DMS79 (cell line): ENCODE measurements at regions not wholly inside any gene's neighbourhood (a gene's known extent, or its start where the extent isn't known, plus 50 kb on each side); places are given as distances from the start of the nearest gene placed in this dataset.
"Not testable (repeated sequence)": the region's sequence is repeated elsewhere in the genome, so short reads cannot be mapped to it uniquely, and the experiment has no call there.

Source experiments
- DNase-seq: peaks from one replicate; lab custom pipeline; 2025; lab: John Stamatoyannopoulos, UW

DNA sequence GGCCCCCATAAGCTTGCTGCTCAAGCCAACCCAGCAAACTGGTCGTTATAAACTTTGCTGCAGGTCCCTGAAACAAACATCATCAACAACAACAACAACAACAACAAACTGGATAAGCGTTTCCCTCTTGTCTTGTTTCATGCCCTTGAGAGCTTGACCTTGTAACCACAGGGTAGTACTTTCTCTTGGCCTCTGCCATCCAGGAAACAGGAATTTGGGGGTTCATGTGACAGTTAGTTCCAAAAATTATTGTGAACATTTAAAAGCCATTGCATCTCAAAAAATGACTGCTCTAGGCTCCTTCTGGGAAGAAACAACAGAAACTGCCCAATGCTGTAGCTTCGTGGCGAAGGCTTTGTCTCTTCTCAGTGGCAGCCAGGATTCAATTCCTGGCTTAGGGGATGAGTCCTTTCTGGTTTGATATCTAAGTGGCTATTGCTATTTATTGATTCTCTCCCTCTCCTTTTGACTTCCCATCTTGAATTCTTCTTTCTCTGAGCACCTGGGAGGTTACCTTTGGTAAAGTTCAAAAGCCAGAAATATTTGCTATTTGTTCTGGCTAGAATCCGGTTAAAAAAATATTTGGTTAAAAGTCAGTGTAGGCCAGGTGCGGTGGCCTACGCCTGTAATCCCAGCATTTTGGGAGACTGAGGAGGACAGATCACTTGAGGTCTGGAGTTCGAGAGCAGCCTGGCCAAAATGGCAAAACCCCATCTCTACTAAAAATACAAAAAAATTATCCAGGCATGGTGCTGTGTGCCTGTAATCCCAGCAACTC, 52.0 kb upstream of the CPM start:
- no peak for DNase-seq

DNA sequence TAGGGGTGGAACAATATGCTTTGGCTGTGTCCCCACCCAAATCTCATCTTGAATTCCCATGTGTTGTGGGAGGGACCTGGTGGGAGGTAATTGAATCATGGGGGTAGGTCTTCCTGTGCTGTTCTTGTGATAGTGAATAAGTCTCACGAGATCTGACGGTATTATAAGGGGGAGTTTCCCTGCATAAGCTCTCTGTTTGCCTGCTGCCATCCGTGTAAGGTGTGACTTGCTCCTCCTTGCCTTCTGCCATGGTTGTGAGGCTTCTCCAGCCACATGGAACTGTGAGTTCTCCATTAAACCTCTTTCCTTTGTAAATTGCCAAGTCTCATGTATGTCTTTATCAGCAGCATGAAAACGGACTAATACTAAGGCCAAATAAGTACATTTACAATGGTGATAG, 64.6 kb upstream of the CPM start:
- not testable (repeated sequence) for DNase-seq

DNA sequence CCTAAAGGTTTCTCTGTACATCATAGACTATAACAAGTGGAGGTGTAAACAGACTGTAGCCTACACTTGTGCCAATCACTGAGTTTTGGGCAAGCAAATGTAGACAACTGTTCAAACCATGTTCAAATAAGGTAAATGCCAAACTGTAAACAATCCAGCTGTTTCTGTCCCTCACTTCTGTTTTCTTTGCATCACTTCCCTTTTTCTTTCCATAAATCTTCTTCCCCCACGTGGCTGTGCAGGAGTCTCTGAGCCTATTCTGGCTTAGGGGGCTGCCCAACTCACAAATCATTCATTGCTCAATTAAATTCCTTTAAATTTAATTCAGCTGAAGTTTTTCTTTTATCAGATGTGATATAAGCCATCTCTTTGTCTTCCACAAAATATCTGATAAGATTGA, 65.1 kb upstream of the CPM start:
- no peak for DNase-seq

DNA sequence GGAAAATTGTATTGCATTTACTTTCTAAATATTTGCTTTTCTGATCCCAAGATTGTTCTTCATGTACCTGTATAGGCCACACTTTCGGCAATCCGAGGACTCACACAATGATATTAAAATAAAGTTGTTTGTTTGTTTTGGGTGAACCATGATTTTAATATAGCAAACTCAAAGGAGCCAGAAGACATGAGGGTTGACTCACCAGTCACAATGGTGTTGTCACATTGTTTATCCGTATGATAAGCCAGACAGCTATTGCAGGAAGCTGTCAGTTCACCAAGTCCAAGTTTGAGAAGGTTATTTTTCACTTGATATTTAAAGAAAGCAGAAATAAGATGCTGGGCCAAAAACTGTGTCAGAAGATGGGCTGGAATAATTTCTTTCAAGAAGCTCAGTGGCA, 67.1 kb upstream of the CPM start:
- DNase-seq: no peak

DNA sequence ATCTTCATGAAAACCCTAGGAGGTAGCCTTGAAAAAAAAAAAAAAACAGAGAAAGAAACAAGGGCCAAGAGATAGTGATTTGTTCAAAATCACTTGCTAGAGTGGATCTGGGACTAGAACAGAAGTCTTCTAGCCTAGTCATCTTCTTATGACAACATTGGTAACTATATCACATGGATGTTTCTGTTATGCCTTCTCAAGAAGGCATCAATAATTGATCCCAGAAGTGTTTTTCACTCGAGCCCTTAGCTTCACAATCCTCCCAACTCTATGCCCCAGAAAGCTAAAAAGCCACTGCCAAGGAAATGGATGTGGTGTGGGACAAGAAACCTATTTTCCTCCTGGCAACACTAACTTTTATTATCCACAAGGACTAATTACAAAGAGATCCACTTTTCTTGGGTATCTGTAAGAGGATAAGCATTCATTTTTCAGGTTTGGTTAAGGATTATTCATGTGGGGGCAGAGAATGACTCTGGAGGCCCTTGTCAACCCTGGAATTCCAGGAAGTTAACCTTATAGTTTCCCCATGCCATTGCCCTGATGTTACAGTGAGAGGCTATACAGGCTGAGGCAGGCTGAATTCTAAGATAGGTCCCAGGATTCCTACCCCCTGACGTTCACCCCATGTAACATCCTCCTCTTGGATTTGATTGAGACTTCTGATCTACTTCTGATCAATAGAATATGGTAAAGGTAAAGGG, 67.7 kb upstream of the CPM start:
- no peak for DNase-seq

DNA sequence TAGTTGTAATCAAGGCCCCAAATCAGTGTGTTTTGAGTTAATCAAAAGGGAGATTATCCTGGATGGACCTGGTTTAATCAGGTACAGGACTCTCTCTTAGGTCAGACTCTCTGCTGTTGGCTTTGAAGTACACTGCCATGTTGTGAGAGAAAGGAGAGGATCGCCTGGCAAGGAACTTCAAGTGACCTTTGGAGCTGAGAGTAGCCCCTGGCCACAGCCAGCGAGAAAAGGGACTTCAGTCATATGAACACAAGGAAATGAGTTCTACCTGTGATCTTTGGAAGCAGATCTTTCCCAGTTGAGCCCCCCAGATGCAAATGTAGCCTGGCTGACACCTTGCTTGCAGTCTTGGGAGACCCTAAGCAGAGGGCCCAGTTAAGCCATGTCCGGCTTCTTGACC, 68.3 kb upstream of the CPM start:
- no peak for DNase-seq

DNA sequence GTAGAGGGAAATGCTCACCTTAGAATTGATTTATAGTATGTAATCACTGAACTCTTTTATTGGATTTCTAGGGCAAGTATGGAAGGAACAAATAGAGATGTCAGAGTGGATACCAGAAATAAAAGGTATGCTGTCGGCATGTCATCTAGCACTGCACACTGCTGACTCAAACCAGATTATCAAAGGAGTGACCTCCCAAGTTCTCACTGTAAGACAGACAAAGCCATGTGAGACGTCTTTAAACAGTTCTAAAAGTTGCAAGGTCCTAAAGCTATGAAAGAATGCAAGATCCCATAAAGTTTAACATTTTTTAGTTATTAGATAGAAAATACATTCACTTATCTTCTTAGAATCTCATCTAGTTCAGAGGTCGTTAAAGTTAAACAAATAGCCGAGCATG, 70.0 kb upstream of the CPM start:
- DNase-seq: no peak

DNA sequence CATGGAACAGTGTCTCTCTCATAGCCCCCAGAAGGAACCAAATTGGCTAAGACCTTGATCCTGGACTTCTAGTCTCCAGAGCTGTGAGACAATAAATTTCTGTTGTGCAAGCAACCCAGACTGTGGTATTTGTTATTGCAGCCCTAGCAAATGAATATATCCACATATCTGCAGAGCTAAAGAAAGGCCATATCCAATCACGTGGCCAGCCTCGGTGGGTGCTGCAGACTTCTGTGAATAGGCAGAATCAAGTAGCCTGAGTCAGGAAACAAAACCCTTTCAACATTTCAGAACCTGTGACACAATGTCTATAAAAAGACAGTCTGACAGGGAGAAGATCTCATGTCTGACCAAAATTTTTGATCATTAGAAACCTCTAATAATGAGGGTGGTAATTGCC, 71.0 kb upstream of the CPM start:
- DNase-seq: no peak

DNA sequence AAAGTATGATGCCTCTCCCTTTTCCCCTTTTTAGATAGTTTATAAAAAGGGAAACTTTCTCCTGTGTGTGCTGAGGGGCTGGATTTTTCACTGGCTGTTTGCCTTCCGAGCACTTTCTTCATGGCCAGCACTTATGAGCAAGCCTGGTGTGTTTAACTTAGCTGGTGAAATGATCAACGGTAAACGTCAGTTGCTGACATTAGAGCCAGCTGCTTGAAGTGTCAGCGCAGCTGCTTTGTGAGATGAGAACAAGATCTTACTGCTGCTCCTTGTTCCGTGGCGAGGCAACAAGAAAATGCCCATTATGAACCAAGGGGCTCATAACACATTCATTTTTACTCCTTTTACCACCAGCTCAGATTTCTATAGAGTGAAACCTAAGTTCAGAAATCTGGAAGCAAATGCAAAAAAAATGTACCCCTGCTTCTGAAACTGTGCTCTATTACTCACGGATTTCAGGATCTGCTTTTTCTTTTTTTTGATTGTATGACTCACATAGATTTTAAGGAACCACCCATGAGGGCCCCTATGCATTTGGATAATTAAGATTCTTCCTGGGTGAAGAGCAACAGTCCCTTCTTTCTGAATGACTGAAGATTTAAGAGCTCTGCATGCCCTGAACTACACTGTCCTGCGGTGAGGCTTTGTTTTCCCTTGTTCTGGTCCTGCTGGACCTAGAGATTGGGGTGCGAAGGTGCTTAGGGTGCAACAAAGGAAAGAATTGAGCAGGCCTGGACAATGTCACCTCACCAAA, 74.3 kb upstream of the CPM start:
- peak; percentile 58 for DNase-seq

DNA sequence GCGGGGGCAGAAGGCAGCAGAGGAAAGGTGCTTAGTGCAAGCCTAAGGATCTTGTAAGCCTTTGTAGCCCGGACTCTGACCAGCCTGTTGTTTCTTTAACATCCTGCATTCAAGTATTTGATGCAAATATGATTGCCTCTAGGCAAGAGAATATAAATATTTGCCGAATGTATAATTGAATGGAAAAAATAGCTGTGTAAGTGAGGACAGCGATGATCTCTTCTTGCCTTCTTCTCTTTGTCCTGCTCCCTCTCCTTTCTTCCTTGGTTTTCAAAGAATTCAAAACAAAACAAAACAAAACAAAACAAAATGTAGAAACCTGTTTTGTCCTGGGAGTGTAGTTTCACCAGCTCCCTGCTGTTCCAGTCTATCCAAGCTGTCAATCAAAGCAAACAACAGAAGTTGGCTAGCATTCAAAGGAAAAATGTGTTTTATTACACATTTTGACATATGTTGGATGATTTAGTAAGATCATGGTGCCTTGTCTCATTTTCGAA, 74.9 kb upstream of the CPM start:
- DNase-seq: no peak

DNA sequence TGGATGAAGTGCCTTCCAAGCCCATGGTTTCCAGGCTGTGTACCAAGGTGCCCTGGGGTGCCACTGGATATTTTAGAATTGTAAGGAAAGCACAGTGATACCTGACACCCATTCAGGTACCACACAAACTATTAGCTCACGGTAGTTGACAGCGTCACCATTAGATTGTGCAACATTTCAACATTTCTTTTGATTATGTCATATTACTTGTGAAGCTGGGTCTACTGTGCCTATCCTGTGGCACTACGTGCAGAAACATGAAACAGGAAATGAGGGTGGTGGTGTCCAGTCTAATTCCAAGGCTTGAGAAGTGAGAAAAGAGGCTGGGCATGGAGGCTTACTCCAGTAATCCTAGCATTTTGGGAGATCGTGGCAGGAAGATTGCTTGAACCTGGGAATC, 75.5 kb upstream of the CPM start:
- DNase-seq: no peak

DNA sequence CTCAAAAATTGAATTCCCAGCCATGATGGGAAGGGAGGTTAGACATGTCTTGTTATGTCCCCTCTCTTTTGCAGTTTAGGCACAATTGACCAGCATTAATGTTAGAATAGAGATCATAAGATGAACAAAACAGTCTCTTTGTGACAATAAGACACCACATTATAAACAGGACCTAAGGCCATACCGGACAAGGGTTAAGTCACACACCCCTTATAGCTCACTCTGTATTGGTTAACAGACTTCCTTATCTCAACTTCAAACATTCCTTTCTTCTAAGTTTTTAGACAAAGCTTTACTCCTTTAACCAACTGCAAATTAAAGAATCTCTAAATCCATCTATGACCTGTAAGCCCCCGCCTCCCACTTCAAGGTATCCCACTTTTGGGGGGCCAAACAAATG, 81.1 kb upstream of the CPM start:
- no peak for DNase-seq

DNA sequence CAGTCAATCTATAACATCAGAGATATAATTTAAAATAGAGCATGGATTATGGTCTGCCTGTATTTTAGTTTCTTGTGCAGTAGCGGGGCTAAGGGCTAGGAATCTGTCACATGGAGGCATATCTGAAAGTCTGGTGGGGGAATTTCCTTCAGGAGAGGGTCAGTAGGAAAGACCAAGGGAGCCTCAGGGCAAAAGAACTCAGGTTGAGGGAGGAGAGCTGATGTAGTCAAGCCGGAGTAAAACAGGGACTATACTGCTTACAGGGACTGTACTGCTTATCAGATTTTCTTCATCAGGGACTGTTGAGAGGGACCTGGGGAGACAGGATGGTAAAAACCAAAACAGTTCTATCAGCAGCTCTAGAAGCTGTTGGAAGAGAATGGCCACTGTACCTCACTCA, 82.0 kb upstream of the CPM start:
- DNase-seq: no peak

DNA sequence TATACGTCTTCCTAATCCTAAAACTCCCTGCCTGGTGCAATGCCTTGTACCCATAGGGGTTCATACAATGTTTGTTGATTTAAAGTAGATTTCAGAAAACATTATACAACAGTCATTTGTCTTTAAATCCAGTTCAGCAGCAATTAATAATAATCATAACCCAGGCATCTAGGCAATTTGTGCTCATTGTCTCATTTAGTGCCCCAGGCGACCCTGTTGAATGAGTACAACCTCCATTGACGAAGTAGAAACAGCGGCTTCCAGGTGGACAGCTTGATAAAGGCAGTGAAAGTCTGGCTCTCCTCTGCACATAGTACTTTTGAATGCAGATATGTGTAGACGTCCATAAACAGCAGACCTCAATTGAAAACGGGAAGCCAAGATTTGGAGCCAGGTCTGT, 82.9 kb upstream of the CPM start:
- no peak for DNase-seq

DNA sequence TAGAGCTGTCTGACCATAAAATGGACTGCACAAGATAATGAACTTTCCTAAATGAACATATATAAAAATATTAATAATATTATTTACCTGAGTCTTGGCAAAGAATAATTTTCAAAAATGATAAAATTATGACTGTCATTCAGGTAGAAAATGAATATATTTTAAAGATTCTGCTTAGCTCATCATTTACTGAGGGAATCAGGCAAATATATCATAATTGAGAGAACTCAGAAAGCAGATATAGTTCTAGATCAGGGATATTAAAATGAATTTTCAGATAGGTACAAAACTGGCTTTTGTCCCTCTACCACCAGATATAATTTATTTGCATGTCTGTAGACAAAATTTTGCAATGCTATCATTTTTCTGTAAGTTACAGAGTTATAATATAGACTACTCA, 86.1 kb upstream of the CPM start:
- no peak for DNase-seq

DNA sequence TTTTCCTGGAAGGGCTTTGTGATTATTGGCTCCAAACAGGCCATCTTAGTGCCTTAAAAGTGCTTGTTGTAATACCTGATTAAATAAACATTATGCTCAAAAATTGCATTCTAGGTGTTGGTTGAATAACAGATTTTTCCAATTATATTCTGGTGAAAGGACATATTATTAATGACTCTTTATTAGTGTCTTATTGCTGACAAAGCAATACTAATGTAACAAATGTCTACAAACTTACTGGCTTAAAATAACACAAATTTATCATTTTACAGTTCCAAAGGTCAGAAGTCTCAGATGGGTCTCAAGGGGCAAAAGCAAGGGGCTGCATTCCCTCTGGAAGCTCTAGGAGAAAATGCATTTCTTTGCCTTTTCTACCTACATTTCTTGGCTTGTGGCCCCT, 86.9 kb upstream of the CPM start:
- DNase-seq: no peak

DNA sequence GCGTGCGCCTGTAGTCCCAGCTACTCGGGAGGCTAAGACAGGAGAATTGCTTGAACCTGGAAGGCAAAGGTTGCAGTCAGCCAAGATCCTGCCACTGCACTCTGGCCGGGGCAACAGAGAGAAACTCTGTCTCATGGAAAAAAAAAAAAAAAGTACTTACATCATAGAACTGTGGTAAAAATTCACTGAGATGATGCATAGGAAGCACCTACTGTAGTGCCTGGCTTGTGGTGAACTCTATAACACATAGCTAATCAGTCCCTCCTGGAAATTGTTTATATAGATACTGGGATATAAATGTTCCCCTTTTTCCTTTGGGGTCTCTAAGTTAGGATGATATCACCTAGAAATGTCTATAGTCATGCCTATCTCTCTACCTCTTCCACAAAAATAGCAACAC, 89.7 kb upstream of the CPM start:
- no peak for DNase-seq

DNA sequence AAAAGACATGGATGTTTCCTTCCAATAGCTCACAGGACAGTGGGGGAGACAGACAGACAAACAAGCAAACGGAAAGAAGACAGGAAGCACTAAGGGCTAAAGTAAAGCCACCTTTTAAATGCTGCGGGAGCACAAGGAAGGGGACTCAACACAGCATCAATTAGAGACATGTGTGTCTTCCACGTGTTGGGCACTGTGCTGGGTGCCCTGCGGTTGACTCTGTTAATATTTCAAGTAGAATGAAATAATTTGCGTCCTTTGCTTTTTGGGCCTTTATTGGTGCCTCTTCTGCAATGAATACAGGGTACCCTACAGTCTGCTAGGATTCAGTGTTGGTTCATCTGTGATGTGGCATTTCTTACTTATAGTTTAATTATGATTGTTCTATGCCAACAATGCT, 90.9 kb upstream of the CPM start:
- no peak for DNase-seq

DNA sequence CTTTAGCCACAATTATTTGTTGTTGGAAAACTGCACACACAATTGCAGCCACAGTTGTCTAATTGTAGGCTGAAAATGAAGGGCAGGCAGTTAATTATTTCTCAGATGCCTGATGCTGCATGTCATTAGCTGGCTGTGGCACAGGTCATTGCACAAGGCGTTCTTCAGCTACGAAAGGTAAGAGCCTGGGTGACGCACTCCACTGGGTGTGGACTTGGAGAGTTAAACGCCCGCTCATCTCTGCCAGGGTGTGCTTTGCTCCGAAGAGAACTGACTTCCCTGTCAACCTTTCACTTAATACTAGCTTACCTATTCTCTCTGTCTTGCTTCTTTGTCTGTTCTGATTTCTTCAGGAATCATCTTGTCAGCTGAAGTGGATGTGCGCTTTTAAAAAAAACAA, 91.4 kb upstream of the CPM start:
- no peak for DNase-seq

DNA sequence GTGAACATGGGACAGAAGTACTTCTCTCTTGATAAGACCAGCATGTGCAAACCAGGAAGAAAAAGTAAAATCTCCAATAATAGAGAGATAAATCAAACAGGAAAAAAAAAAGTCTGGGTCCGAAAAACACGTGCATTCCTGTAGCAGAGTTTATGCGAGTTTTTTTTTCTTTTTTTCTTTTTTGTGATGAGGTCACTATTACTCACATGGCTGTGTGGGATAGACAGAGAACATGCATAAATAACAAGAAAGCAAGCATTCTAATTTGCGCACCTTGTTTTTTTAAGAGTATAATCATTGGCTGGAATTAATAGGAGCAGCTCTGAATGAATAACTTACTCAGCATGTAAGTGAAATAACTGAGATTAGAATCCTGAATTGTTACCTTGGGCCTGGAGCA, 91.9 kb upstream of the CPM start:
- no peak for DNase-seq

DNA sequence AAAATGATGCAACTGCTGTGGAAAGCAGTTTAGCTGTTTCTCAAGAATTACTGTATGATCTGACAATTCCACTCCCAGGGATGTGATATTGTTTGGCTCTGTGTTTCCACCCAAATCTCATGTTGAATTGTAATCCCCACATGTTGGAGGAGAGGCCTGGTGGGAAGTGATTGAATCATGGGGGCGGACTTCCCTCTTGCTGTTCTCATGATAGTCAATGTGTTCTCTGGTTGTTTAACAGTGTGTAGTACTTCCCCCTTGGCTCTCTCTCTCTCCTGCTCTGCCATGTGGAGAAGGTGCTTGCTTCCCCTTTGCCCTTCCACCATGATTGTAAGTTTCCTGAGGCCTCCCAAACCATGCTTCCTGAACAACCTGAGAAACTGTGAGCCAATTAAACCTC, 93.4 kb upstream of the CPM start:
- DNase-seq: no peak

DNA sequence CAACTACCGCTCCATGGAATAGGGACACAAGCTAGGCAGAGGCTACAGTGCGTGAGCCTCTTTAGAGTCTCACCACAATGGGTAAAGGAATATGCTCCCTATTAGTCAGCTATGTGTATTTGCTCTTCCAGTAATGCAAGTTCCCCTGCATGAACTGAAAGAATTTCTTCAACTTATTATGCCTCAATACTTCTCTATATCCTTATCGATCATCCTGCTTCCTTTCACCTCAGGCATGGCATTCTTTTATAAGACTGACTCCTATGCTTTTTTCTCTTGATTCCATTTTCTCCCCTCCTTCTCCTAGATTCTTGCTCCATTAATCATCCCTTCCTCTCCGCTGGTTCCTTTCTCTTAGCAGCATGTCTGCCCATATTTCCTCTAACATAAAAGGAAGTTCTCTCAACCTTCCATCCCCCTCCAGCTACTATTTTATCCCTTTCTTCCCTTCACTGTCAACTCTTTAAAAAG, 94.5 kb upstream of the CPM start:
- DNase-seq: no peak
